NCI-H460 (cell line): ENCODE measurements at regions not wholly inside any gene's neighbourhood (a gene's known extent, or its start where the extent isn't known, plus 50 kb on each side); places are given as distances from the start of the nearest gene placed in this dataset.
"Not testable (repeated sequence)": the region's sequence is repeated elsewhere in the genome, so short reads cannot be mapped to it uniquely, and the experiment has no call there.

ENCODE experiments used
- DNase-seq: peaks from one replicate; pipeline ENCODE4 v3.0.0-alpha.2; 2016; ENCODE audit warnings: low read depth; ENCODE audit errors: extremely low read depth

GRCh38 chr5:66234241-66234640, 90.1 kb downstream of the SREK1 start:
- no peak for DNase-seq

GRCh38 chr5:66238435-66238834, 94.3 kb downstream of the SREK1 start:
- no peak for DNase-seq

GRCh38 chr5:66239034-66239433, 94.9 kb downstream of the SREK1 start:
- no peak for DNase-seq

GRCh38 chr5:66241136-66241825, 97.2 kb downstream of the SREK1 start:
- DNase-seq = no peak

- DNase-seq = no peak
Observed at GRCh38 chr5:66242050-66242715, 98.1 kb downstream of the SREK1 start.

GRCh38 chr5:66246608-66247007, 102.5 kb downstream of the SREK1 start:
- no peak for DNase-seq

- DNase-seq = peak; percentile 30
Observed at GRCh38 chr5:66247176-66247960, 103.3 kb downstream of the SREK1 start.

- DNase-seq = no peak
Observed at GRCh38 chr5:66248874-66249273, 104.8 kb downstream of the SREK1 start.

- no peak for DNase-seq
Observed at GRCh38 chr5:66249920-66250319, 105.8 kb downstream of the SREK1 start.

GRCh38 chr5:66252849-66253248, 108.7 kb downstream of the SREK1 start:
- DNase-seq = no peak

GRCh38 chr5:66255714-66256113, 111.6 kb downstream of the SREK1 start:
- no peak for DNase-seq

- DNase-seq = no peak
Observed at GRCh38 chr5:66273121-66273520, 129.0 kb downstream of the SREK1 start.

- DNase-seq = no peak
Observed at GRCh38 chr5:66276986-66277385, 132.9 kb downstream of the SREK1 start.

- DNase-seq = no peak
Observed at GRCh38 chr5:66277981-66278380, 133.9 kb downstream of the SREK1 start.

- no peak for DNase-seq
Observed at GRCh38 chr5:66281294-66281693, 137.2 kb downstream of the SREK1 start.

- no peak for DNase-seq
Observed at GRCh38 chr5:66284588-66285342, 140.7 kb downstream of the SREK1 start.

GRCh38 chr5:66285343-66285922, 141.3 kb downstream of the SREK1 start:
- DNase-seq = no peak

- no peak for DNase-seq
Observed at GRCh38 chr5:66291771-66292170, 147.7 kb downstream of the SREK1 start.

- DNase-seq = not testable (repeated sequence)
Observed at GRCh38 chr5:66293851-66294250, 149.8 kb downstream of the SREK1 start.

GRCh38 chr5:66299463-66299862, 155.4 kb downstream of the SREK1 start:
- DNase-seq = no peak

- no peak for DNase-seq
Observed at GRCh38 chr5:66302344-66302743, 158.2 kb downstream of the SREK1 start.
